Mesendoderm (in vitro differentiated cells): ENCODE measurements at regions not wholly inside any gene's neighbourhood (a gene's known extent, or its start where the extent isn't known, plus 50 kb on each side); places are given as distances from the start of the nearest gene placed in this dataset.

ENCODE experiments used
- DNase-seq: peaks from one replicate; pipeline ENCODE4 v3.0.0; 2013
- H2AK5ac ChIP-seq: 2 replicates; pipeline ENCODE4 v1.6.1; 2013; ENCODE audit warnings: low read length, inconsistent platforms
- H2BK120ac ChIP-seq: 2 replicates; pipeline ENCODE4 v1.6.1; 2013; ENCODE audit warnings: low read depth, mild to moderate bottlenecking, low read length, moderate library complexity, mixed read lengths
- H2BK15ac ChIP-seq: replicated peaks from 2 replicates; pipeline ENCODE4 v1.6.1; 2013; ENCODE audit warnings: low read depth, mild to moderate bottlenecking, moderate library complexity
- H2BK5ac ChIP-seq: 2 replicates; pipeline ENCODE4 v1.6.1; 2013; ENCODE audit warnings: low read length, inconsistent platforms
- H3K18ac ChIP-seq: 2 replicates; pipeline ENCODE4 v1.6.1; 2013; ENCODE audit warnings: mild to moderate bottlenecking, low read length, mixed read lengths
- H3K23ac ChIP-seq: one replicate; pipeline ENCODE4 v1.6.1; 2013; ENCODE audit warnings: low read length
- H3K27ac ChIP-seq: 2 replicates; pipeline ENCODE4 v1.5.1; 2013; ENCODE audit warnings: low read depth, mild to moderate bottlenecking, inconsistent platforms, low read length, moderate library complexity
- H3K27me3 ChIP-seq: 2 replicates; pipeline ENCODE4 v1.6.1; 2013; ENCODE audit warnings: low read length, control low read depth, mild to moderate bottlenecking, inconsistent platforms; ENCODE audit not compliant: insufficient read depth, poor library complexity
- H3K36me3 ChIP-seq: 2 replicates; pipeline ENCODE4 v1.6.1; 2013; ENCODE audit warnings: low read length, inconsistent platforms; ENCODE audit not compliant: control insufficient read depth, insufficient read depth
- H3K4ac ChIP-seq: one replicate; pipeline ENCODE4 v1.6.1; 2013; ENCODE audit warnings: low read depth, mild to moderate bottlenecking, low read length, moderate library complexity
- H3K4me1 ChIP-seq: 2 replicates; pipeline ENCODE4 v1.6.1; 2013; ENCODE audit warnings: low read depth, low read length, inconsistent platforms; ENCODE audit not compliant: control insufficient read depth
- H3K4me2 ChIP-seq: 2 replicates; pipeline ENCODE4 v1.6.1; 2013; ENCODE audit warnings: low read length
- H3K4me3 ChIP-seq: 2 replicates; pipeline ENCODE4 v1.5.1; 2013; ENCODE audit warnings: mild to moderate bottlenecking, low read length
- H3K56ac ChIP-seq: one replicate; pipeline ENCODE4 v1.6.1; 2013; ENCODE audit warnings: low read length
- H3K79me1 ChIP-seq: 2 replicates; pipeline ENCODE4 v1.6.1; 2013; ENCODE audit warnings: low read length, inconsistent platforms
- H3K79me2 ChIP-seq: 2 replicates; pipeline ENCODE4 v1.6.1; 2013; ENCODE audit warnings: mild to moderate bottlenecking, low read length; ENCODE audit not compliant: control insufficient read depth, insufficient read depth
- H3K9ac ChIP-seq: 2 replicates; pipeline ENCODE4 v1.6.1; 2013; ENCODE audit warnings: low read length, inconsistent platforms
- H4K5ac ChIP-seq: one replicate; pipeline ENCODE4 v1.6.1; 2013; ENCODE audit warnings: low read length
- H4K8ac ChIP-seq: one replicate; pipeline ENCODE4 v1.6.1; 2013; ENCODE audit warnings: low read depth, mild to moderate bottlenecking, control low read depth, low read length, moderate library complexity
- WGBS: extraction: QIAGEN DNeasy Blood & Tissue Kit; methylation state at CpG from one replicate; pipeline ENCODE4 v1.1.7; 2013; ENCODE audit warnings: low lambda C conversion rate, missing lambda C conversion rate; ENCODE audit not compliant: insufficient coverage; ENCODE audit errors: extremely low coverage; 5-methylcytosine and 5-hydroxymethylcytosine counted together

DNA sequence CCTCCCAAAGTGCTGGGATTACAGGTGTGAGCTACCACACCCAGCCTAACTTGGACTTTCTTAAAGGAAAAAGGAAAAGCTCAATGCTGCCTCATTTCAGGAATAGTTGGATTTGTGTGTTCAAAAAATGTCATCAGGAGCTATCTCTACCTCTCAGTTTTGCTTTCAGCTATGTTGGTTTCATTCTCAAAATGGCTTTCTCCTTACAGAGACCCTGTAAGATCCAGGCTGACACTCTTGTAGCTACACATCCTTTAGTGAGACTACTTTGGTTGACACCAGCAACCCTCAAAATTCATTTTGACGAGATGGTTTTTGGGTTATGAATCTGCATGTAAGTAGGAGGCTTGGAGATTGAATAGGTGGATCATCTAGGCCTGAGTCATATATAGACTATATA, 269.7 kb upstream of the SORCS1 start:
- H4K5ac ChIP-seq = no peak overlapping the region
- H3K4ac ChIP-seq = no peak overlapping the region
- H3K56ac ChIP-seq = no peak overlapping the region
- H3K4me2 ChIP-seq = no peak overlapping the region
- no peak for DNase-seq
- H2BK5ac ChIP-seq = no peak overlapping the region
- H3K27me3 ChIP-seq = no peaks in the 10 kb centered on the region
- H2BK15ac ChIP-seq = no peak overlapping the region
- H3K4me1 ChIP-seq = no peaks in the 10 kb centered on the region
- no peak overlapping the region for H3K9ac ChIP-seq
- no CpG with 5 or more reads among the region's 1 CpG for WGBS
- no peak overlapping the region for H2AK5ac ChIP-seq
- no peak overlapping the region for H4K8ac ChIP-seq
- no peak overlapping the region for H2BK120ac ChIP-seq
- no peak overlapping the region for H3K27ac ChIP-seq
- no peaks in the 10 kb centered on the region for H3K36me3 ChIP-seq
- H3K23ac ChIP-seq = no peak overlapping the region
- no peak overlapping the region for H3K18ac ChIP-seq
- no peaks in the 10 kb centered on the region for H3K79me1 ChIP-seq
- no peaks in the 10 kb centered on the region for H3K79me2 ChIP-seq
- H3K4me3 ChIP-seq = no peak overlapping the region

DNA sequence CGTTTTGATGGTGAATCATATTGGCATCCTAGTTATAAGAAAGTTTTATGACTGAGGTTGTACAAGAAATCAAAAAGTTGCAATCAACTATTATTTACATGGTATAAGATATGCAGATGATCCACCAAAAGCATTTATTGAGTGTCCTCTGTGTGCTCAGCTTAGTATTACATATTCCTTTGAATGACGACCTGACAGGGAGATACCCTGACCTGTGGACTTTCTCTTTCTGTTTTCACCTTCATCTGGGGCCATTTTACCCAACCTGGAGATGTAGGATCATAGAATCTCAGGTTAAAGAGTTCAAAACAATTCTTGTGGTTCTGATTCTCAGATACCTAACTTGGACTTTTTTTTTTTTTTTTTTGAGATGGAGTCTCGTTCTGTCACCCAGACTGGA, 269.1 kb upstream of the SORCS1 start:
- Histone ChIP-seq H2BK120ac (no peak overlapping the region), H3K36me3 (no peaks in the 10 kb centered on the region), H3K79me2 (no peaks in the 10 kb centered on the region), H4K8ac (no peak overlapping the region), H3K9ac (no peak overlapping the region), H3K4ac (no peak overlapping the region), H3K23ac (no peak overlapping the region), H3K27ac (no peak overlapping the region), H2BK15ac (no peak overlapping the region), H3K4me1 (no peaks in the 10 kb centered on the region), H3K79me1 (no peaks in the 10 kb centered on the region), H3K4me2 (no peak overlapping the region), H3K56ac (no peak overlapping the region), H3K4me3 (no peak overlapping the region), H4K5ac (no peak overlapping the region), H2AK5ac (no peak overlapping the region), H2BK5ac (no peak overlapping the region), H3K18ac (no peak overlapping the region), H3K27me3 (no peaks in the 10 kb centered on the region)
- no peak for DNase-seq
- WGBS = no CpG with 5 or more reads among the region's 3 CpGs

DNA sequence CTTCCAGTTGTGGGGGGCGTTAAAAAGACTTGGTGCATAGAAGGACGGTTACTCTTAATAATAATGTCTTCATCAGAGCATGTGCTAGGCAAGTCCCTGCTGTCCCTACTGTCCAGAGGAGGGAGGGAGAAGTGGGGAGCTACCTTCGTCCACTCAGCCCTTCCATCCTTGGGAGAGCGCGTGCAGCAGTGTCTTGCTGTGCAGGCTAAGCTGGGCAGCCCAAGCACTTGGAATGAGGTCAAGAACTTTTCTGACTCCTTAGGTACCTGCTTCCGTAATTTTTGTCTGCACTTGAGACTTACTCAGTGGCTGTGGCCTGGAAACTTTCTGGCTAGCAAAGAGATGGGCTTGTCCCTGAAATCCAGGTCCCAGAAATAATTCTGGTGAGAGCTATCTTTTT, 265.9 kb upstream of the SORCS1 start:
- DNase-seq = no peak
- no peak overlapping the region for H4K8ac ChIP-seq
- H3K4ac ChIP-seq = no peak overlapping the region
- H3K79me2 ChIP-seq = no peaks in the 10 kb centered on the region
- H2BK5ac ChIP-seq = no peak overlapping the region
- no CpG with 5 or more reads among the region's 6 CpGs for WGBS
- H3K23ac ChIP-seq = no peak overlapping the region
- no peak overlapping the region for H3K9ac ChIP-seq
- no peak overlapping the region for H4K5ac ChIP-seq
- H3K18ac ChIP-seq = no peak overlapping the region
- H3K27ac ChIP-seq = no peak overlapping the region
- H3K27me3 ChIP-seq = no peaks in the 10 kb centered on the region
- H3K36me3 ChIP-seq = no peaks in the 10 kb centered on the region
- H3K4me1 ChIP-seq = no peaks in the 10 kb centered on the region
- no peak overlapping the region for H2BK15ac ChIP-seq
- H3K4me2 ChIP-seq = no peak overlapping the region
- no peaks in the 10 kb centered on the region for H3K79me1 ChIP-seq
- no peak overlapping the region for H3K56ac ChIP-seq
- H3K4me3 ChIP-seq = no peak overlapping the region
- no peak overlapping the region for H2BK120ac ChIP-seq
- H2AK5ac ChIP-seq = no peak overlapping the region

DNA sequence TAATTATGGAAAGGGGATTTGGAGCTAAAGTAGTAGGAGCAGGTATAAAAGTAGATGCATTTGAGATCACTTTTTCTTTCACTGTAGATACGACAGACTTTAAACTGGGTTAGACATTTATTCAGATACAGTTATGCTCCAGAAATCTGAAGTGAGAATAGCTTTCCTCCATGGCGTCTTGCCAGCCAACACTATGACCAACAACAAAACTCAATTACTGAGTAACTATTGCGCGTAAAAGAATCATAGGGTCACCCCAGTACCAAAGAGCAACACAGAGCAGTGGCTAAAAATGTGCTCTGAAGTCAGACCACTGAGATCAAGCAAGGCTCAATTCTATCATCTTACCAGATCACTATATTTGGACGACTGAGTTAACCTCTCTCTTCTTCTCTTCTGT, 262.5 kb upstream of the SORCS1 start:
- Histone ChIP-seq H3K18ac (no peak overlapping the region), H3K4me1 (no peaks in the 10 kb centered on the region), H3K27ac (no peak overlapping the region), H2AK5ac (no peak overlapping the region), H4K8ac (no peak overlapping the region), H3K23ac (no peak overlapping the region), H3K4me2 (no peak overlapping the region), H3K9ac (no peak overlapping the region), H2BK15ac (no peak overlapping the region), H3K56ac (no peak overlapping the region), H3K4ac (no peak overlapping the region), H2BK5ac (no peak overlapping the region), H3K4me3 (no peak overlapping the region), H3K79me2 (no peaks in the 10 kb centered on the region), H2BK120ac (no peak overlapping the region), H3K36me3 (no peaks in the 10 kb centered on the region), H3K79me1 (no peaks in the 10 kb centered on the region), H4K5ac (no peak overlapping the region), H3K27me3 (no peaks in the 10 kb centered on the region)
- no peak for DNase-seq
- no CpG with 5 or more reads among the region's 5 CpGs for WGBS

DNA sequence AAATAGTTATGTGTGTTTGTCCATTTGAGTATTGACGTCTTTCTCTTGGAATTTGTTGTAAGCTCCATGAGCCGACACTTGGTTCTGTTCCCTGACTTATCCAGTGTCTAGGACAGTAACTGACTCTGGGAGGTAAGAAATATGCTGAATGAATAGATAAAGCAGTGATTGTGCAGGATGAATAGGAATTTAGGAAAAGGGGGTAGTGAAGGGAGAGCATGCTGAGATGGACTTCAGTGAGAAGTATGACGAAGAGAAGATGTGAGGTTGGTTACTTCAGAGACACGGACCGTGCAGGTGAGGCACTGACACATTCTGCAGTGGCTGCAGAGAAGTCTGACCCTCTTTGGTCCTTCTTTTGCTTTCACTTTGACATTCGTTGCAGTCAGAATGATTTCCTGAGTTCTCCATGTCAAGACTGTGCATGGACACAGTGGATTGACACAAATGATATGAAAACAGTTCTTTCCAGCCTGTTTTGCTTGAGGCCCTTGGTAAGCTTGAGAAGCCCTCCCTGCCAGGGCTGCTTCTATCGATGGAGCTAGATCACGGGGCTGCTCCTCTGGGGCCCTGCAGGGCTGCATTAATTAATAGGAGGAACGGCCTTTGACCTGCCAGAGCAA, 261.5 kb upstream of the SORCS1 start:
- 100% methylated on average over 1 of the region's 9 CpGs for WGBS
- H2BK15ac ChIP-seq = no peak overlapping the region
- no peak overlapping the region for H3K56ac ChIP-seq
- no peak overlapping the region for H4K8ac ChIP-seq
- H3K4ac ChIP-seq = no peak overlapping the region
- no peak overlapping the region for H4K5ac ChIP-seq
- H3K36me3 ChIP-seq = no peaks in the 10 kb centered on the region
- DNase-seq = no peak
- no peak overlapping the region for H2BK120ac ChIP-seq
- no peaks in the 10 kb centered on the region for H3K4me1 ChIP-seq
- no peak overlapping the region for H2BK5ac ChIP-seq
- no peak overlapping the region for H3K23ac ChIP-seq
- no peaks in the 10 kb centered on the region for H3K79me2 ChIP-seq
- H3K27ac ChIP-seq = no peak overlapping the region
- no peak overlapping the region for H2AK5ac ChIP-seq
- no peaks in the 10 kb centered on the region for H3K27me3 ChIP-seq
- no peak overlapping the region for H3K18ac ChIP-seq
- no peak overlapping the region for H3K4me3 ChIP-seq
- H3K79me1 ChIP-seq = no peaks in the 10 kb centered on the region
- H3K4me2 ChIP-seq = no peak overlapping the region
- H3K9ac ChIP-seq = no peak overlapping the region

DNA sequence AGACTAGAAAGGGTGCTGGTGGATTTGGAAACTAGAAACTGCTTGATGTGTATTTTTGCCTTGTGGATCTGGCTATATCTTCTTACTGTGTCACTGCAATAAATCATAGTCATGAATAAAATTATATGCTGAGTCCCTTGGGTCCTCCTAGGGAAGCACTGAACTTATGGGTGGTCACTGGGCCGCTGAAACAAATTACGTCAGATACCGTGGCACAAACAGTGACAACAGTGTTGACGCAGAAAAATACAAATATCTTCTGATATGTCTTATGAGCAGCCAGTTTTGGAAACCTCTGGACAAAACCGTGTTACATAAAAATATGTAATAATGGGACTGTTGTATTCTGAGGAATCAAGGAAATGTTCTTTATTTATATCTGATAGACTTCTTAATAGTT, 260.1 kb upstream of the SORCS1 start:
- Histone ChIP-seq H2BK5ac (no peak overlapping the region), H3K79me1 (no peaks in the 10 kb centered on the region), H3K18ac (no peak overlapping the region), H3K79me2 (no peaks in the 10 kb centered on the region), H3K4me1 (no peaks in the 10 kb centered on the region), H3K9ac (no peak overlapping the region), H4K8ac (no peak overlapping the region), H3K27ac (no peak overlapping the region), H4K5ac (no peak overlapping the region), H3K4ac (no peak overlapping the region), H3K56ac (no peak overlapping the region), H3K27me3 (no peaks in the 10 kb centered on the region), H3K23ac (no peak overlapping the region), H2BK120ac (no peak overlapping the region), H3K4me3 (no peak overlapping the region), H2AK5ac (no peak overlapping the region), H2BK15ac (no peak overlapping the region), H3K36me3 (no peaks in the 10 kb centered on the region), H3K4me2 (no peak overlapping the region)
- no CpG with 5 or more reads among the region's 5 CpGs for WGBS
- no peak for DNase-seq
